T-helper 2 cell treated with Interferon-gamma antibody and Interleukin-4, amounts not matched to agents 100 ng/mL and 5 ng/mL, for 36 hours (primary cell): ENCODE measurements at regions not wholly inside any gene's neighbourhood (a gene's known extent, or its start where the extent isn't known, plus 50 kb on each side); places are given as distances from the start of the nearest gene placed in this dataset.
"Not testable (repeated sequence)": the region's sequence is repeated elsewhere in the genome, so short reads cannot be mapped to it uniquely, and the experiment has no call there.

Experiments used
- intact Hi-C: fragments of 100-400 bp; cut with micrococcal nuclease; formaldehyde crosslinking; loops from one replicate; pipeline ENCODE4 v1.15.1; 2023

DNA sequence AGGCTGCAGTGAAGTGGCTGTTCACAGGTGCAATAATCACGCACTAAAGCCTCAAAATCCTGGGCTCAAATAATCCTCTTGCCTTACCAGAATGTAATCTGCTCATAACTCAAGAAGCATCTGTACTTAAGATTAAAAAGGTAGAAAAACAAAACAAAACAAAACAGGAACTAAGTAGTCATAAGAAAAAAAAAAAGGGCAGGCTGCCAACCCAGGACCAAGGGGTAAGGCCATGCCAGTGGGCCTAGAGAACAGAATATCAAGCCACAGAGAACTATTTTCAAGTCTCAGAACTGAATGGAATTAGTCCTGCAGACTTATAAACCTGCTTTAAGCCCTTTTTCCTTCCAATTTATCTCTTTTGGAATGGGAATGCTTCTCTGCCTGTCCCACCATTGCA lies 64.8 kb upstream of the TBC1D3K start:
- intact Hi-C loops = no loop called here

- intact Hi-C loops = not testable (repeated sequence)
These were observed 65.8 kb upstream of the TBC1D3K start for GRCh38 chr17:37858391-37858790.

DNA sequence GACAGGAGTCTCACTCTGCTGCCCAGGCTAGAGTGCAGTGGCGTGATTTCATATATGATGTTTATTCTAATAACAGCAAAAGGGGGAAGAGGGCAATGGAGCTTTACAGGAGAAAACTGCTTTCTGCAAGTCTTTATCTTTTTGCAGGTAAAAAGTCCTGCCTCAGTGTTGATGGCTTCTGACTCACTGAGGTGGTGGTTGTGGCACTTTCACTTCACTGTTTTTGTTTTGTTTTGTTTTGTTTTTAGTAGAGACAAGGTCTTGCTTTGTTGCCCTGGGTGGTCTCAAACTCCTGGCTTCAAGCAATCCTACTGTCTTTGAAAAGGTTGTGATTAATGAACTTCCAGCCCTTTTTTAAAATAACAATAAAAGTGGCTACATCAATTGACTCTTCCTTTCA lies 68.0 kb upstream of the TBC1D3K start:
- intact Hi-C loops = no loop called here

DNA sequence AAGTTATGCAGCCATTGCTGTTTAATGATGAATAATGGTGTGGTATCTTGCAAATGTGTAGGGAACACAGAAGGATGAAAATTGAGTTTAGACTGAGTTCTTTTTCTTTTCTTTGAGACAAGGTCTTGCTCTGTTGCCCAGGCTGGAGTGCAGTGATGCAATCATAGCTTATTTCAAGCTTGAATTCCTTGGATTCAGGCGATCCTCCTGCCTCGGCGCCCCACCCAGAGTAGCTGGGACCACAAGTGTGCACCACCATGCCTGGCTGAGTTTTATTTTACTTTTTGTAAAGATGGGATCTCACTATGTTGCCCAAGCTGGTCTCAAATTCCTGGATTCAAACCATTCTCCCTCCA lies 74.6 kb upstream of the TBC1D3K start:
- intact Hi-C loops = loop anchor here (10.0 kb wide), 1 partner anchor 85 kb away; no protein-coding TSS in a partner anchor

GRCh38 chr17:37848690-37849616 lies 75.3 kb upstream of the TBC1D3K start:
- intact Hi-C loops = loop anchor here (10.0 kb wide), 1 partner anchor 84 kb away; no protein-coding TSS in a partner anchor

DNA sequence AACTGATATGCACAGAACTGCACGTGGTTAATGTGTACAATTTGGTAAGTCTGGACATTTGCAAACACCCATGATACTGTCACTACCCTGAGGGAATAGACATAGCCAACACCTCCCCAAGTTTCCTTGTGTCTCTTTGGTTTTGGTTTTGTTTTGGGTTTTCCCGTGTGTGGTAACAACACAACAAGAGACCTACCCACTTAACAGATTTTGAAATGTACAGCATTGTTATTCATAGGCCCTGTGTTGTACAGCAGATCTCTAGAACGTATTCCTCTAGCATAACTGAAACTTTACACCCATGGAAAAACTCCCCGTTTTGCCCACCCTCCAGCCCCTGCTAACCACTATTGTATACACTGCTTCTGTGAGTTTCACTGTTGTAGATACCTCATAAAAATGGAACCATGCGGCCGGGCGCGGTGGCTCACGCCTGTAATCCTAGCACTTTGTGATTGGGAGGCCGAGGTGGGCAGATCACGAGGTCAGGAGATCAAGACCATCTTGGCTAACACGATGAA lies 76.3 kb upstream of the TBC1D3K start:
- intact Hi-C loops = loop anchor here (10.0 kb wide), 1 partner anchor 83 kb away; no protein-coding TSS in a partner anchor

DNA sequence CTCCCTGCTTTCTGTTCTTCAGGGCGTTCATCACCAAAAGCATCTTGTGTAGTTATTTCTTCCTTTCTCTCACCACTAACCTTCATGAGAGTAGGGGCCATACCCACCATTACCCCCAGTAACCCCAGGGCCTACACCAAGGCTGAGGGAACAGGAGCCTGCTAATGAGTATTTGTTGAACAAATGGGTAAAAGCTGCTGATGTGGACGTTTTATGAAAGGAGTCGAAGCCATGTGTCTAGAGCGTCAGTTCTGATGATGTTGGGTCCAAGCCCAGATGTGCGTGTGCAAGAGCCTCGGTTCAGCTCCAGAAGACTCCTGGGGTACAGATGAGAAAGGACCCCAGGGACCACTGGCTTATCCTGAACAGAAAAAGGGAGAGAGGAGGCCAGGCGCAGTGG lies 77.1 kb upstream of the TBC1D3K start:
- intact Hi-C loops = loop anchor here (10.0 kb wide), 1 partner anchor 82 kb away; no protein-coding TSS in a partner anchor

GRCh38 chr17:37844977-37845293 lies 79.3 kb upstream of the TBC1D3K start:
- intact Hi-C loops = loop anchor here (10.0 kb wide), 1 partner anchor 80 kb away; no protein-coding TSS in a partner anchor

DNA sequence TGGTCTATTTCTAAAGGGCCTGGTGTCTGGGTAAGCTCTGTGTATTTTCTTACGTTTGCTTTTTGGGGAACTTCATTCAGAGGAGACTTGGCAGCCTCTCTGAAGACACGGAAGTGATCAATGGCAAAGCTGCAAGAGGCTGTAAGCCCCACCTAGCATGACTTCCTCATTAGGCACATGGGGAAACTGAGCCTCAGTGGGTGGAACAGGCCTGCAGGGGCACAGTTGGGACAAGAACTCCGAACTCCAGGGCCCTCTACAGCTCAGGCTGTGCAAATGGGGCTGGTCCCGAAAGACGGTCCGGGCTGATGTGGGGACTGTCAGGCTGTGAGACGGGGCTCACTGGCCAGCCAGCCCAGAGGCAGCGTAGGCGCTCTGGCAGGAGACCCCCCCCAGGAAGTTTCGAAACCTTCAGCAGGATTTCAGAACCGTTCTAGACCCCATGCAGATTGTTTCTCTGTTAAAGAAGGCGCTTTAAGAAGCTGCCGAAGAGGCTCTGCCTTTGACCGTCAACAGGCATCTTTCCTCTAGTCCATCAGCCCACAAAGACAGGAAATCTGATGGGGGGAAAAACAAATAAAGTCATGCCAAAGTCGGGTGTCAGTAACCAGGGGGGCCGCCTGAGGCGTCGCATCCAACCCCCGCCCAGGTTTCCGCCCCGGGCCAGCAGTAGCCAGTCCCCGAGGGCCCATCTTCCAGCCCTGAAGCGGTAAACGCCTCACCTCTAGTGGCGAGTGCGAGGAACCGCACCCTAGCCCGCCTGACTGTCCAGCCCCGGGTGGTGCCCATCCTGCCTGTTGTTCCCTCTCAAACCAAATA lies 79.8 kb upstream of the TBC1D3K start:
- intact Hi-C loops = loop anchor here (10.0 kb wide), 1 partner anchor 80 kb away; no protein-coding TSS in a partner anchor

- intact Hi-C loops = loop anchor here (10.0 kb wide), 1 partner anchor 78 kb away; no protein-coding TSS in a partner anchor
These were observed 81.8 kb upstream of the TBC1D3K start for GRCh38 chr17:37842401-37842800.

DNA sequence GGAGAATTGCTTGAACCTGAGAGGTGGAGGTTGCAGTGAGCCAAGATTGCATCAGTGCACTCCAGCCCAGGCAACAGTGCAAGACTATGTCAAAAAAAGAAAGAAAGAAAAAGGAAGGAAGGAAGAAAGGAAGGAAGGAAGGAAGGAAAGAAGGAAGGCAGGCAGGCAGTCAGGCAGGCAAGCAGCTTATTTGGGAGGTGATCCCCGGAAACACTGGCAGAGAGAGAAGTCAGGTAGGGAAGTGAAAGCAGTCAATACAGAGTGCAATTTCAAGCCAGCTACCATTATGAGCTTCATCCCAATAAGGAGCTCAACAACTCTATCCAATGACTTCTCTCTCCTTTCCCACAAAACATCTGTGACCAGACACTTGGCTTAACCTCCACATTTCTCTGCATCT lies 83.0 kb upstream of the TBC1D3K start:
- intact Hi-C loops = loop anchor here (10.0 kb wide), 1 partner anchor 76 kb away; no protein-coding TSS in a partner anchor

DNA sequence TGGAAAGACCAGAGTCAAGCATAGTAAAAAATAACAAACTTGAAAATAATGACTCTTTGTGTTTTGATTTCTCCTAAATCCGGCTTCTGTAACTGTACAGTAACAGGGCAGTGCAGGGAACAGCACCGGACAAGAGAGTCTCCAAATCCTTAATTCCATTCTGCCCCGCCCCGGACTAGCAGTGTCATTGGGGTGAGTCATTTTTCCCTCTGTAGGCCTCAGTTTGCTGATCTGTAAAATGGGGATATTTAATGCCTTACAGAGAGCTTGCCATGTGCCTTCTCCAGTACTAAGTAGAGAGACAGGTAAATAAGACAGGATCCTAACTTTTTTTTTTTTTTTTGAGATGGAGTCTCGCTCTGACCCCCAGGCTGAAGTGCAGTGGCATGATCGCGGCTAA lies 83.6 kb upstream of the TBC1D3K start:
- intact Hi-C loops = loop anchor here (10.0 kb wide), 1 partner anchor 76 kb away; no protein-coding TSS in a partner anchor

- intact Hi-C loops = no loop called here
These were observed 84.8 kb upstream of the TBC1D3K start for GRCh38 chr17:37839196-37839978.

DNA sequence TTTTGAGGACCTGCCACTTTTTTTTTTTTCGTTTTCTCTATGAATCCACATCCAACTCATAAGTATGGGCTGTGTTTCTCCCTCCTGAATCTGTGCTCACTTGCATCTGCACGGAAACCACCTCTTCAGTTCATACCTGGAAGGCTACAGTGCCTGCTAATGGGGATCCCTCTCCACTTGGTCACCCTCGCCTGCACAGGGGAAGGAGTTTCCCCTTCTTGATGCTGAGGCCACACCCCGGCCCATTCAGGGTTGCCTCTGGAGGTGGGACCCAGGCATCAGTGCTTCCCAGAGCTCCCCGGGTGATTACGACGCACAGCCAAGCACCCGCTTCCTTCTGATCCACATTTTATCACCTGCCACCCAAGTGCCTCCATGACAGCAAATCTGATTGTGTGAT lies 85.9 kb upstream of the TBC1D3K start:
- intact Hi-C loops = no loop called here

DNA sequence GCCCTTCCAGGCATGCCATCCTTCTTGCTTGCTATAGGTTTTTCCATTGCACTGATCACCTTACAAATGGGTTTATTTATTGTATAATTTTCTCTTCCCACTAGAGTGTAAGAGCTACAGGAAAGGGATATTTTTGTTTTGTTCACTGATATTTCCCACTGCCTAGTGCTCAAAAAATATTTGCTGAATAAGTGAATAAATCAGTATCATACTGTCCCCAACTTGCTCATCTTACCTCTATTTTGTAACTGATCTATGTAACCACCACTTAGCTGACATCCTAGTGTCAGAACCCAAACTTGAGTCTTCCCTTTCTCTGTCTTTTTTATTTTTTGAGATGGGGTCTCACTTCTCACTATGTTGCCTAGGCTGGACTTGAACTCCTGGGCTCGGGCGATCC lies 87.6 kb upstream of the TBC1D3K start:
- intact Hi-C loops = no loop called here

DNA sequence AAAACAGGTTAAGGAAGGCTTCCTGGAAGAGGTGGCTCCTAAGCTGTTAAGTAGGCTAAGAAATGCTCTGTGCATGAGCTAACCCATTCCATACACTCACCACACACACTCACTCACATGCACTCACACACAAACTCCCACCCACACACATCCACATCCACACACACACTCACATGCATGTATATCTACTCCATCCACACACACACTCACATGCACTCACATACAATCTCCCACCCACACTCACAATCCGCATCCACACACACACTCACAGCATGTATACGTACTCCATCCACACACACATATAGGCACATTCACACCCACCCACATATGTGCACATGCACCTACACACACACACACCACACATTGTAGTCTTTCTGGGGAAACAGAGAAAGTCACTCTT lies 89.3 kb upstream of the HNF1B start:
- intact Hi-C loops = no loop called here

GRCh38 chr17:37833237-37833859 lies 88.5 kb upstream of the HNF1B start:
- intact Hi-C loops = no loop called here

DNA sequence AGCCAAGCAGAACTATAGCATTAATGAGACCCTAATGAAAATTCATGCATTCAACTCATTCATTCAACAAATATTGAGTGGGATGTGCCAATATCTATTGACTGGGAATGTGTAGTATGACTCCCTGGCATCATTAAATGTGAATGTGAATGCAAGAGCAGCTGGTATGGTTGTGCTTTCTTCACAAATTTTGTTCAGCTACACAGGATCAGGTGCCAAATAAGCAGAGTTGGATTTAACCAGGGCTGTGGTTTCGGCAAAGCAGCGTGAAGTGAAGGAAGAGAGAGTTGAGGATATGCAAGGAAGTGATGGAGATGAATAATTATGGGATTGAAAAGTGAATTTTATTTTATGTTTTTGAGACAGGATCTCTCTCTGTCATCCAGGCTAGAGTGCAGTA lies 87.1 kb upstream of the HNF1B start:
- intact Hi-C loops = no loop called here

- intact Hi-C loops = no loop called here
These were observed 86.6 kb upstream of the HNF1B start for GRCh38 chr17:37831492-37831891.

DNA sequence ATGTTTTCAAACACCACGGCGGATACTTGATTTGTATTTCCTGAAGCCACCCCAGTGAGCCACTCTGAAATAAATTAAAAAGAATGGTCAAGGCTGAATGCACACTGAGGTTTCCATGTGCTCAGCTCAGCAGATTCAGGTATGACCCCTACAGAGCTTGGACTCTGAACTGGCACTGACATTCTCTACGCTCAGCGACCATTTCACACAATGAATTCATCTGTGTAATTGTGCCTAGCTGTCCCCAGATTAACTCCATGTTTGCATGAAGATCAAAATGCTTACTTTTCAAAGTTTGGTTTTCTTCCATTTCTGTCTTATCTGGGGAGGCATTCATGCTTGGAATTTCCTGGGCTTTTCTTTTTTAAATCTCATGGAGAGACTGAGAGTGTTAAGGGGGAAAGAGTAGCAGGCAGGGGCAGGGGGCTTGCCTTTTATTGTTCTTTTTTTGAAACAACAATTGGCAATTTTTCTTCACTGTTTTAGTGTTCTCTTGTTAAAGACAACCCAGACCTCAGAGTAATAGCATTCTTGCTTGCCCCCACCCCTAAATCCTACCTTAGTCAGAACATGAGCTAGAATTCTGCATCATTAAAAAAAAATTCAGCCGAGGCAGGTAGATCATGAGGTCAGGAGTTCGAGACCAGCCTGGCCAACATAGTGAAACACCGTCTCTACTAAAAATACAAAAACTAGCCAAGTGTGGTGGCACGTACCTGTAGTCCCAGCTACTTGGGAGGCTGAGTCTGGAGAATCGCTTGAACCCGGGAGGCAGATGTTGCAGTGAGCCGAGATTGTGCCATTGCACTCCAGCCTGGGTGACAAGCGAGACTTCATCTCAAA lies 85.5 kb upstream of the HNF1B start:
- intact Hi-C loops = no loop called here
